ENCODE measurements at regions not wholly inside any gene's neighbourhood (a gene's known extent, or its start where the extent isn't known, plus 50 kb on each side); places are given as distances from the start of the nearest gene placed in this dataset.
"Not testable (repeated sequence)": the region's sequence is repeated elsewhere in the genome, so short reads cannot be mapped to it uniquely, and the experiment has no call there.

DNA sequence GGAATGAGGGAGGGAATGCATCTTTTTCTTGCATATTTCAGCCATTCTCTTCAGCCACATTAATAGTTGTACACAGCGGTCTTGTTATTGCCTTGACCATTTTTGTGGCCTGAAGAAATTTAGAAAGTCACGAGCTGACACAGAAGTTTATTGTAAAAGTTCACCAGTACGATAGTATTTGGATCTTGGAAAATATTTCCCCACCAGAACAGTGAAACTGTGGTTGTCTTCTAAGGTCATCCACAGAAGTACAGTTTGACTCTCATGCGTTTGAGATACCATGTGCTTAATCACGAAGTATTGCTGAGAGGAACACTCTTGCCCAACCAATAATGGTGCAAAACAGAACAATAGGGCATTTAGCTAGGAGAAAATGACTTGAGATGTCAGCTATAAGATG is 409.2 kb upstream of the AMELY start:
- DNase-seq (no peak), ATAC-seq (ENCODE audit: insufficient read depth, low read depth) (no peak)
- Histone ChIP-seq H3K9me3 (ENCODE audit: insufficient read depth, low read length, severe bottlenecking) (no peaks in the 10 kb centered on the region), H3K4me2 (ENCODE audit: insufficient read depth, low read length) (no peak overlapping the region), H3K9ac (ENCODE audit: low read depth, low read length) (no peak overlapping the region), H4K20me1 (ENCODE audit: insufficient read depth, low read length) (peaks cover 8% of the 10 kb centered on the region; the same call in 1 of the 2 replicates), H3K27me3 (ENCODE audit: insufficient read depth, low read length, poor library complexity) (no peaks in the 10 kb centered on the region), H3K36me3 (ENCODE audit: insufficient read depth, low read length) (peaks cover 42% of the 10 kb centered on the region), H3K79me2 (ENCODE audit: insufficient read depth, low read length) (peaks cover 53% of the 10 kb centered on the region), H3K4me3 (ENCODE audit: low read depth in 1 of 2, low read length in 2 of 2) (no peak overlapping the region), H3K27ac (ENCODE audit: low read length) (no peak overlapping the region), H2AFZ (ENCODE audit: low read depth, low read length) (no peak overlapping the region), H3K4me1 (ENCODE audit: insufficient read depth, low read length) (no peaks in the 10 kb centered on the region)
- no peak for TF ChIP-seq EZH2 (IDR thresholded peaks at IDR 0.05; ENCODE audit: borderline replicate concordance, low read depth, low read length, severe bottlenecking)
- TF ChIP-seq, protein P1, sequence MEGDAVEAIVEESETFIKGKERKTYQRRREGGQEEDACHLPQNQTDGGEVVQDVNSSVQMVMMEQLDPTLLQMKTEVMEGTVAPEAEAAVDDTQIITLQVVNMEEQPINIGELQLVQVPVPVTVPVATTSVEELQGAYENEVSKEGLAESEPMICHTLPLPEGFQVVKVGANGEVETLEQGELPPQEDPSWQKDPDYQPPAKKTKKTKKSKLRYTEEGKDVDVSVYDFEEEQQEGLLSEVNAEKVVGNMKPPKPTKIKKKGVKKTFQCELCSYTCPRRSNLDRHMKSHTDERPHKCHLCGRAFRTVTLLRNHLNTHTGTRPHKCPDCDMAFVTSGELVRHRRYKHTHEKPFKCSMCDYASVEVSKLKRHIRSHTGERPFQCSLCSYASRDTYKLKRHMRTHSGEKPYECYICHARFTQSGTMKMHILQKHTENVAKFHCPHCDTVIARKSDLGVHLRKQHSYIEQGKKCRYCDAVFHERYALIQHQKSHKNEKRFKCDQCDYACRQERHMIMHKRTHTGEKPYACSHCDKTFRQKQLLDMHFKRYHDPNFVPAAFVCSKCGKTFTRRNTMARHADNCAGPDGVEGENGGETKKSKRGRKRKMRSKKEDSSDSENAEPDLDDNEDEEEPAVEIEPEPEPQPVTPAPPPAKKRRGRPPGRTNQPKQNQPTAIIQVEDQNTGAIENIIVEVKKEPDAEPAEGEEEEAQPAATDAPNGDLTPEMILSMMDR (IDR thresholded peaks at IDR 0.05; ENCODE audit: borderline replicate concordance, extremely low read depth, low read length, poor library complexity, severe bottlenecking): no peak

DNA sequence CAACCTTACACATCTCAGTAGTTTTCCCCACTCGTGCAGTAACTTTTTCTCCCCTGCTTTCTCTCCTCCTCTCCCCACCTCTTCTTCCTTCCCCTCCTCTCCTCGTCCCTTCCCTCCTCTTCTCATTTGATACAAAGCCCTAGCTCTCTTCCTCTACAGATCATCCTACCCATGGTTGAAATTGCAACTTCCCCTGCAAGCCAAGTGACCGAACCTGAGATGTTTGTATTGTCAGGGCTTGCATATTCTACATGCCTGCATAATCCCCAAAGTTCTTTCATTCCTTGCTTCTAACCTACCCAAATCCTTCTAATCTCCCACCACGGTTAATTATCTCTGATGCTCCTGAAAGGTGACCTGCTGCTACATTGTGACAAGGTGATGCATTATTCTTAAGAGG is 408.6 kb upstream of the AMELY start:
- H3K36me3 ChIP-seq (ENCODE audit: insufficient read depth, low read length): peaks cover 36% of the 10 kb centered on the region
- not testable (repeated sequence) for H4K20me1 ChIP-seq (ENCODE audit: insufficient read depth, low read length); H3K9ac ChIP-seq (ENCODE audit: low read depth, low read length); H3K27ac ChIP-seq (ENCODE audit: low read length); H3K9me3 ChIP-seq (ENCODE audit: insufficient read depth, low read length, severe bottlenecking); ATAC-seq (ENCODE audit: insufficient read depth, low read depth); H3K27me3 ChIP-seq (ENCODE audit: insufficient read depth, low read length, poor library complexity); H3K4me3 ChIP-seq (ENCODE audit: low read depth in 1 of 2, low read length in 2 of 2); H3K4me2 ChIP-seq (ENCODE audit: insufficient read depth, low read length); H2AFZ ChIP-seq (ENCODE audit: low read depth, low read length); DNase-seq; H3K4me1 ChIP-seq (ENCODE audit: insufficient read depth, low read length)
- peaks cover 58% of the 10 kb centered on the region for H3K79me2 ChIP-seq (ENCODE audit: insufficient read depth, low read length)

DNA sequence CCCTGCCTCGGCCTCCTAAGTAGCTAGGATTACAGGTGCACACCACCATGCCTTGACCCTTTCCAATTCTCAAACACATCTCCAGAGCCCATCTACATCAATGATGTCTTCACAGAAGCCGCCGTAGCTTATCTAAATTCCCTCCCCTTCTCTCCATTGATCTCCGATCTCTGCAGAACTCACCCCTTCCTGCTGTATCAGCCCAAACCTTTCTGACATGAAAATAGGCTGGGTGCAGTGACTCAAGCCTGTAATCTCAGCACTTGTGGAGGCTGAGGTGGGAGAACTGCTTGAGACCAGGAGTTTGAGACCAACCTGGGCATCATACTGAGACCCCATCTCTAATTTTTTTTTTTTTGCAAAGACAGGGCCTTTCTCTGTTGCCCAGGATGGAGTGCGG is 406.6 kb upstream of the AMELY start:
- H3K27ac ChIP-seq (ENCODE audit: low read length): no peak overlapping the region
- no peaks in the 10 kb centered on the region for H3K9me3 ChIP-seq (ENCODE audit: insufficient read depth, low read length, severe bottlenecking)
- H3K79me2 ChIP-seq (ENCODE audit: insufficient read depth, low read length): peaks cover 66% of the 10 kb centered on the region

DNA sequence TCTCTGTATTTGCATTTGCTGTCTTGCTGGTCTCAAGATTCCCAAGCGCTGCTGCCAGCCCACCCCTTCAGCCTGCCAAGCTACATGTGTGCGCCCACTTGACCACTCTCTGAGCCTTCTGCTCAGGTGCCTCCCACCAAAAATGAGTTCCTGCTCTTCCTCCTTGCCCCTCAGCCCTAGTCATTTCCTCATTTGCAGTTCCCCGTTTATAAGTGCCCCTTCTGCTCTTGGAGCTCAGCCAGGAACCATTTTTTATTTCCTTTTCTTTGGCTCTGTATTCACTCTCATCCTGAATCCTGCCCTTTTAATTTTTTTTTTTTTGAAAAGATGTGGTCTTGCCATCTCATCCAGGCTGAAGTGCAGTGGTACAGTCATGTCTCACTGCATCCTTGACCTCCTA is 406.0 kb upstream of the AMELY start:
- Histone ChIP-seq H3K4me2 (ENCODE audit: insufficient read depth, low read length) (no peak overlapping the region), H3K4me3 (ENCODE audit: low read depth in 1 of 2, low read length in 2 of 2) (no peak overlapping the region), H3K4me1 (ENCODE audit: insufficient read depth, low read length) (no peaks in the 10 kb centered on the region), H3K9ac (ENCODE audit: low read depth, low read length) (no peak overlapping the region), H3K79me2 (ENCODE audit: insufficient read depth, low read length) (peaks cover 68% of the 10 kb centered on the region), H4K20me1 (ENCODE audit: insufficient read depth, low read length) (peaks cover 1% of the 10 kb centered on the region), H3K27ac (ENCODE audit: low read length) (no peak overlapping the region), H3K27me3 (ENCODE audit: insufficient read depth, low read length, poor library complexity) (no peaks in the 10 kb centered on the region), H3K36me3 (ENCODE audit: insufficient read depth, low read length) (peaks cover 27% of the 10 kb centered on the region), H3K9me3 (ENCODE audit: insufficient read depth, low read length, severe bottlenecking) (no peaks in the 10 kb centered on the region), H2AFZ (ENCODE audit: low read depth, low read length) (no peak overlapping the region)
- no peak for ATAC-seq (ENCODE audit: insufficient read depth, low read depth)
- DNase-seq: no peak
- TF ChIP-seq EZH2 (IDR thresholded peaks at IDR 0.05; ENCODE audit: borderline replicate concordance, low read depth, low read length, severe bottlenecking): no peak
- TF ChIP-seq, protein P1 (IDR thresholded peaks at IDR 0.05; ENCODE audit: borderline replicate concordance, extremely low read depth, low read length, poor library complexity, severe bottlenecking): no peak

More for the DNA sequence above, 406.6 kb upstream of the AMELY start:
- H3K4me1 ChIP-seq (ENCODE audit: insufficient read depth, low read length): no peaks in the 10 kb centered on the region
- H2AFZ ChIP-seq (ENCODE audit: low read depth, low read length): no peak overlapping the region
- TF ChIP-seq, protein P1 (IDR thresholded peaks at IDR 0.05; ENCODE audit: borderline replicate concordance, extremely low read depth, low read length, poor library complexity, severe bottlenecking): no peak
- no peak for TF ChIP-seq EZH2 (IDR thresholded peaks at IDR 0.05; ENCODE audit: borderline replicate concordance, low read depth, low read length, severe bottlenecking)
- no peak overlapping the region for H3K4me2 ChIP-seq (ENCODE audit: insufficient read depth, low read length)
- no peaks in the 10 kb centered on the region for H3K27me3 ChIP-seq (ENCODE audit: insufficient read depth, low read length, poor library complexity)
- H3K4me3 ChIP-seq (ENCODE audit: low read depth in 1 of 2, low read length in 2 of 2): no peak overlapping the region
- no peak overlapping the region for H3K9ac ChIP-seq (ENCODE audit: low read depth, low read length)
- H4K20me1 ChIP-seq (ENCODE audit: insufficient read depth, low read length): no peaks in the 10 kb centered on the region; the same call in 1 of the 2 replicates
- no peak for ATAC-seq (ENCODE audit: insufficient read depth, low read depth)
- peaks cover 26% of the 10 kb centered on the region for H3K36me3 ChIP-seq (ENCODE audit: insufficient read depth, low read length)
- DNase-seq: no peak
